ENCODE measurements at regions not wholly inside any gene's neighbourhood (a gene's known extent, or its start where the extent isn't known, plus 50 kb on each side); places are given as distances from the start of the nearest gene placed in this dataset.

DNA sequence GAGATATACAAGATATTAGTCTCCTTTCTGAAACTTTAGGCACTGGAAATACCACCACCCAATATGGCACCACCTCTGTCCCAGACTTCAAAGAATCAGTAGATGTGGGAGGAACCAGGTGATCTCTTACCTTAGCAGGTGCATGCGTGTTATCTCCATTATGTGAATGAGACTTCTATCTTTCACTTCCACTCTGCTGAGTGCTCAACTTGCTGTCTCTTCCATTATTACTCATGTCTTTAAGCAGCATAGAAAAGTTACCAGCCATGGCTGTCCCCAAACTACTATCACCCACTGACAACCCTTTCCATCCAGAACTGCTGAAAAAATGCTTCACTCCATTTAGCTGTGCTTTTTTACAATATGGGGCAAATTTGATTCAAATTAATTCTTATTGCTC is 101.5 kb upstream of the PRSS1 start:
- TF ChIP-seq CTCF (conservative IDR thresholded peaks at IDR 0.05; ENCODE audit: low read length) (no peak), EZH2phosphoT487 (IDR thresholded peaks at IDR 0.05; ENCODE audit: borderline replicate concordance) (no peak)

Data from Loucy (cell line).